HepG2 (cell line): ENCODE measurements at regions not wholly inside any gene's neighbourhood (a gene's known extent, or its start where the extent isn't known, plus 50 kb on each side); places are given as distances from the start of the nearest gene placed in this dataset.

ENCODE experiments used
- ATAC-seq: fragments of 200-7000 bp; cut with Tn5 transposase; 3 replicates; pipeline ENCODE4 v1.9.1; 2020; ENCODE audit warnings: mild to moderate bottlenecking, moderate library complexity
- BruUV-seq: library from RNA; stranded (reverse); fragments of 400-500 nt; replicated peaks from 2 replicates; lab custom pipeline; 2021; lab: Mats Ljungman, UMichigan
- CTCF ChIA-PET: fragments of 300-600 bp; formaldehyde crosslinking; extraction: SDS; loops from one replicate; lab custom pipeline; 2021; ENCODE audit warnings: low total read pairs, inconsistent platforms, low intra/inter-chr PET ratio; lab: Yijun Ruan, JAX
- POLR2A ChIA-PET: fragments of 350-600 bp; sonication (Branson Sonifier 250); formaldehyde crosslinking; loops from one replicate; lab custom pipeline; 2020; ENCODE audit warnings: antibody characterized with exemption, inconsistent platforms; lab: Yijun Ruan, JAX
- DNase-seq: peaks from one replicate; pipeline ENCODE4 v3.0.0-alpha.2; 2015; ENCODE audit warnings: low spot score
- FAIRE-seq: peaks from 3 replicates; lab custom pipeline; 2011; peaks lifted over from hg19 to GRCh38; lab: Jason Lieb, UNC
- H2AFZ ChIP-seq: one replicate; pipeline ENCODE4 v1.6.1; 2011; ENCODE audit warnings: low read length, inconsistent platforms
- H3K27ac ChIP-seq: fragments of 300-600 bp; 3 replicates; pipeline ENCODE4 v1.8.0; 2011; ENCODE audit warnings: mixed run types, mild to moderate bottlenecking, mixed read lengths, low read length, inconsistent platforms; ENCODE audit not compliant: insufficient read depth; ENCODE audit errors: extremely low read length
- H3K27me3 ChIP-seq, 2 experiments: fragments of 200-600 bp in 1 of 2; 2 replicates in 1 of 2; 3 replicates in 1 of 2; pipeline versions ENCODE4 v1.6.0 to v1.8.0; 2011; ENCODE audit warnings: low read length in 2 of 2, mild to moderate bottlenecking in 2 of 2, moderate library complexity in 2 of 2, inconsistent platforms in 1 of 2; ENCODE audit not compliant: insufficient read depth in 2 of 2, control insufficient read depth in 1 of 2
- H3K36me3 ChIP-seq, 2 experiments: fragments of 200-600 bp in 1 of 2; replicated peaks in 1 of 2; 2 replicates in 1 of 2; 3 replicates in 1 of 2; pipeline versions ENCODE4 v1.5.1 to v1.8.0; 2011; ENCODE audit warnings: low read length in 2 of 2, inconsistent platforms in 1 of 2; ENCODE audit not compliant: insufficient read depth in 2 of 2, control insufficient read depth in 1 of 2
- H3K4me1 ChIP-seq: 2 replicates; pipeline ENCODE4 v1.5.1; 2012; ENCODE audit warnings: low read length, inconsistent platforms; ENCODE audit not compliant: insufficient read depth
- H3K4me2 ChIP-seq: 2 replicates; pipeline ENCODE4 v1.6.0; 2011; ENCODE audit warnings: low read depth, low read length, inconsistent platforms
- H3K4me3 ChIP-seq, 3 experiments: fragments of 200-600 bp in 1 of 3; sonication (generic), shearing (Covaris generic) in 1 of 3; replicated peaks in 1 of 3; 2 replicates each; pipeline ENCODE4 v1.5.1; 2011 to 2016; ENCODE audit warnings: low read length in 3 of 3, inconsistent platforms in 2 of 3, low read depth in 2 of 3, mild to moderate bottlenecking in 2 of 3, control low read depth in 1 of 3, mixed read lengths in 1 of 3; ENCODE audit not compliant: insufficient read depth in 1 of 3
- H3K79me2 ChIP-seq: one replicate; pipeline ENCODE4 v1.6.1; 2011; ENCODE audit warnings: low read length, inconsistent platforms; ENCODE audit not compliant: insufficient read depth
- H3K9ac ChIP-seq: 2 replicates; pipeline ENCODE4 v1.6.0; 2011; ENCODE audit warnings: mild to moderate bottlenecking, low read depth, low read length, inconsistent platforms; ENCODE audit not compliant: insufficient read depth
- H3K9me3 ChIP-seq: 2 replicates; pipeline ENCODE4 v1.5.1; 2012; ENCODE audit warnings: mild to moderate bottlenecking, low read length
- H4K20me1 ChIP-seq: 2 replicates; pipeline ENCODE4 v1.6.0; 2011; ENCODE audit warnings: inconsistent platforms, mild to moderate bottlenecking, low read length, moderate library complexity; ENCODE audit not compliant: insufficient read depth
- BRF2 ChIP-seq: sonication (generic); formaldehyde crosslinking; IDR thresholded peaks from 2 replicates; pipeline ENCODE4 v1.8.1; 2022; ENCODE audit warnings: mild to moderate bottlenecking, missing genetic modification reagents
- DR1 ChIP-seq: sonication (generic); formaldehyde crosslinking; IDR thresholded peaks from 2 replicates; pipeline ENCODE4 v1.8.0; 2021; ENCODE audit warnings: mild to moderate bottlenecking, missing genetic modification reagents, inconsistent platforms
- NFIC ChIP-seq: IDR thresholded peaks from 2 replicates; pipeline ENCODE4 v1.6.1; 2012; ENCODE audit warnings: mild to moderate bottlenecking, low read length, inconsistent platforms
- RAD21 ChIP-seq: fragments of 450-650 bp; formaldehyde crosslinking; IDR thresholded peaks from 2 replicates; pipeline ENCODE4 v1.5.0; 2020; ENCODE audit warnings: mild to moderate bottlenecking
- STAG1 ChIP-seq: sonication (generic); formaldehyde crosslinking; IDR thresholded peaks from 2 replicates; pipeline ENCODE4 v1.4.0; 2020; ENCODE audit warnings: missing genetic modification reagents
- ZNF235 ChIP-seq: sonication (generic); formaldehyde crosslinking; IDR thresholded peaks from 2 replicates; pipeline ENCODE4 v1.8.1; 2023; ENCODE audit warnings: mild to moderate bottlenecking, missing genetic modification reagents, borderline replicate concordance
- ZNF296 ChIP-seq: sonication (generic); formaldehyde crosslinking; conservative IDR thresholded peaks from 2 replicates; pipeline ENCODE4 v1.5.0; 2020; ENCODE audit warnings: mild to moderate bottlenecking, missing genetic modification reagents
- ZNF335 ChIP-seq: sonication (generic); formaldehyde crosslinking; IDR thresholded peaks from 2 replicates; pipeline ENCODE4 v1.4.0; 2020; ENCODE audit warnings: missing genetic modification reagents
- ZNF414 ChIP-seq: sonication (generic); formaldehyde crosslinking; IDR thresholded peaks from 2 replicates; pipeline ENCODE4 v1.5.0; 2020; ENCODE audit warnings: missing genetic modification reagents
- ZNF543 ChIP-seq: sonication (generic); formaldehyde crosslinking; IDR thresholded peaks from 2 replicates; pipeline ENCODE4 v1.4.0; 2020; ENCODE audit warnings: mild to moderate bottlenecking, missing genetic modification reagents
- ZNF672 ChIP-seq: sonication (generic); formaldehyde crosslinking; IDR thresholded peaks from 2 replicates; pipeline ENCODE4 v1.8.1; 2022; ENCODE audit warnings: missing genetic modification reagents
- ZNF839 ChIP-seq: sonication (generic); formaldehyde crosslinking; IDR thresholded peaks from 2 replicates; pipeline ENCODE4 v1.4.0; 2020; ENCODE audit warnings: missing genetic modification reagents, mild to moderate bottlenecking, borderline replicate concordance
- WGBS: methylation state at CpG from one replicate; pipeline ENCODE4 v1.1.6; 2017; ENCODE audit warnings: low lambda C conversion rate; 5-methylcytosine and 5-hydroxymethylcytosine counted together
- in situ Hi-C: cut with HindIII; loops from 2 replicates; pipeline ENCODE4 v1.10.0; 2017; ENCODE audit warnings: low pct_unique_long_range_greater_than_20kb; ENCODE audit not compliant: extremely low pct_ligation_motif_present
- intact Hi-C: fragments of 100-400 bp; cut with micrococcal nuclease; formaldehyde crosslinking; loops from one replicate; pipeline ENCODE4 v1.10.0; 2022; ENCODE audit not compliant: unreplicated experiment
- TF ChIP-seq, protein P1 (sequence below): sonication (generic); formaldehyde crosslinking; IDR thresholded peaks from 2 replicates; pipeline ENCODE4 v1.4.0; 2020; ENCODE audit warnings: low read depth, mild to moderate bottlenecking, missing genetic modification reagents

- WGBS = 41% methylated on average over 9 of the region's 9 CpGs
- Histone ChIP-seq H3K4me3 (no peak overlapping the region), H3K27me3 (peaks cover 0 to 14% of the 10 kb centered on the region in 2 experiments; a peak in 4 of 5 replicates), H3K4me2 (no peak overlapping the region), H3K4me1 (no peaks in the 10 kb centered on the region), H3K36me3 (no peaks in the 10 kb centered on the region), H3K27ac (no peak overlapping the region), H3K79me2 (no peaks in the 10 kb centered on the region), H3K9ac (no peak overlapping the region), H2AFZ (no peak overlapping the region), H4K20me1 (no peaks in the 10 kb centered on the region; the same call in 1 of the 2 replicates), H3K9me3 (no peaks in the 10 kb centered on the region)
- intact Hi-C loops (no loop called here), in situ Hi-C loops (loop anchor here (5.0 kb wide), 2 partner anchors 230 to 515 kb away; no protein-coding TSS in a partner anchor)
- FAIRE-seq (no peak), DNase-seq (no peak), ATAC-seq (peak; percentile 66)
- ChIA-PET POLR2A (no interaction called here), CTCF (interaction anchor here (6.7 kb wide), 1 partner anchor 229 kb away, joined by 69 read pairs; no protein-coding TSS in a partner anchor)
- peak; percentile 17; the same call in 1 of the 2 replicates for TF ChIP-seq STAG1 (CRISPR knock-in tag)
- TF ChIP-seq ZNF335 (CRISPR knock-in tag) = no peak
- TF ChIP-seq ZNF235 (CRISPR knock-in tag) = no peak
- no TSS peak for BruUV-seq
Observed at GRCh38 chr2:158006961-158007719, 94.5 kb upstream of the UPP2 start.

- no peak overlapping the region for H3K4me2 ChIP-seq
- no peaks in the 10 kb centered on the region for H3K79me2 ChIP-seq
- H4K20me1 ChIP-seq = no peaks in the 10 kb centered on the region; the same call in 1 of the 2 replicates
- peaks cover 0 to 6% of the 10 kb centered on the region in 2 experiments; a peak in 3 of 5 replicates for H3K27me3 ChIP-seq
- H3K27ac ChIP-seq = no peak overlapping the region
- BruUV-seq = no TSS peak
- H3K4me1 ChIP-seq = no peaks in the 10 kb centered on the region
- in situ Hi-C loops (no loop called here), intact Hi-C loops (no loop called here)
- H2AFZ ChIP-seq = no peak overlapping the region
- H3K9me3 ChIP-seq = no peaks in the 10 kb centered on the region
- ChIA-PET POLR2A (no interaction called here), CTCF (no interaction called here)
- 18% methylated on average over 8 of the region's 8 CpGs for WGBS
- H3K9ac ChIP-seq = no peak overlapping the region
- FAIRE-seq (no peak), ATAC-seq (no peak), DNase-seq (no peak)
- no peaks in the 10 kb centered on the region for H3K36me3 ChIP-seq
- no peak overlapping the region for H3K4me3 ChIP-seq
- TF ChIP-seq ZNF296 (no peak), NFIC (no peak), ZNF839 (CRISPR knock-in tag) (no peak), ZNF543 (CRISPR knock-in tag) (no peak), RAD21 (no peak), ZNF672 (no peak), BRF2 (CRISPR knock-in tag) (no peak), ZNF414 (CRISPR knock-in tag) (no peak), DR1 (CRISPR knock-in tag) (no peak)
- TF ChIP-seq, protein P1, sequence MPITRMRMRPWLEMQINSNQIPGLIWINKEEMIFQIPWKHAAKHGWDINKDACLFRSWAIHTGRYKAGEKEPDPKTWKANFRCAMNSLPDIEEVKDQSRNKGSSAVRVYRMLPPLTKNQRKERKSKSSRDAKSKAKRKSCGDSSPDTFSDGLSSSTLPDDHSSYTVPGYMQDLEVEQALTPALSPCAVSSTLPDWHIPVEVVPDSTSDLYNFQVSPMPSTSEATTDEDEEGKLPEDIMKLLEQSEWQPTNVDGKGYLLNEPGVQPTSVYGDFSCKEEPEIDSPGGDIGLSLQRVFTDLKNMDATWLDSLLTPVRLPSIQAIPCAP (CRISPR knock-in tag) = no peak
Observed at GRCh38 chr2:158004126-158004764, 97.4 kb upstream of the UPP2 start.
